CD4-positive, alpha-beta memory T cell (primary cell): ENCODE measurements at regions not wholly inside any gene's neighbourhood (a gene's known extent, or its start where the extent isn't known, plus 50 kb on each side); places are given as distances from the start of the nearest gene placed in this dataset.
A peak's percentile ranks its signal among the peaks of the same experiment; 100 is the strongest.

Source experiments
- CTCF ChIA-PET: fragments of 350-600 bp; sonication (Branson Sonifier 250); formaldehyde crosslinking; loops from one replicate; lab custom pipeline; 2021; ENCODE audit warnings: inconsistent platforms; ENCODE audit not compliant: partially characterized antibody; lab: Charles Lee
- POLR2A ChIA-PET: fragments of 350-600 bp; sonication (Branson Sonifier 250); formaldehyde crosslinking; loops from one replicate; lab custom pipeline; 2021; ENCODE audit not compliant: partially characterized antibody; lab: Charles Lee
- DNase-seq, 5 donors: peaks; one replicate each; pipeline versions ENCODE4 v3.0.0 to v3.0.0-alpha.2; 2020 to 2022; ENCODE audit warnings: mixed read lengths in 1 of 5
- H3K27ac ChIP-seq: one replicate; pipeline ENCODE4 v1.7.0; 2013; ENCODE audit warnings: low read depth, low read length
- H3K27me3 ChIP-seq: 2 replicates; pipeline ENCODE4 v1.7.0; 2013; ENCODE audit warnings: mild to moderate bottlenecking, low read length, moderate library complexity; ENCODE audit not compliant: insufficient read depth
- H3K36me3 ChIP-seq: 2 replicates; pipeline ENCODE4 v1.7.0; 2013; ENCODE audit warnings: mild to moderate bottlenecking, low read length, moderate library complexity; ENCODE audit not compliant: insufficient read depth
- H3K4me1 ChIP-seq: 2 replicates; pipeline ENCODE4 v1.7.0; 2013; ENCODE audit warnings: mild to moderate bottlenecking, low read length, moderate library complexity; ENCODE audit not compliant: insufficient read depth
- H3K4me3 ChIP-seq, 2 donors: one replicate each; pipeline ENCODE4 v1.7.0; 2013; ENCODE audit warnings: low read length in 2 of 2, mild to moderate bottlenecking in 1 of 2
- H3K9me3 ChIP-seq, 2 donors: one replicate each; pipeline ENCODE4 v1.7.0; 2013; ENCODE audit warnings: low read length in 2 of 2, control low read depth in 1 of 2; ENCODE audit not compliant: control insufficient read depth in 1 of 2
- H3K27ac Mint-ChIP-seq, 7 donors: one replicate each; pipeline ENCODE4 v1.8.0; 2020 to 2021; ENCODE audit warnings: mixed read lengths in 7 of 7, mild to moderate bottlenecking in 6 of 7, inconsistent platforms in 3 of 7, moderate library complexity in 3 of 7
- H3K27me3 Mint-ChIP-seq, 2 donors: one replicate each; pipeline ENCODE4 v1.8.0; 2020 to 2021; ENCODE audit warnings: mixed read lengths in 2 of 2
- H3K36me3 Mint-ChIP-seq, 2 donors: one replicate each; pipeline ENCODE4 v1.8.0; 2020 to 2021; ENCODE audit warnings: mixed read lengths in 2 of 2, inconsistent platforms in 1 of 2, mild to moderate bottlenecking in 1 of 2
- H3K4me1 Mint-ChIP-seq, 4 donors: one replicate each; pipeline ENCODE4 v1.8.0; 2020 to 2021; ENCODE audit warnings: mixed read lengths in 4 of 4, mild to moderate bottlenecking in 1 of 4
- H3K4me3 Mint-ChIP-seq, 8 donors: one replicate each; pipeline ENCODE4 v1.8.0; 2020 to 2021; ENCODE audit warnings: mixed read lengths in 8 of 8, mild to moderate bottlenecking in 7 of 8, moderate library complexity in 6 of 8, inconsistent platforms in 3 of 8
- H3K9me3 Mint-ChIP-seq, 8 donors: one replicate each; pipeline ENCODE4 v1.8.0; 2020 to 2021; ENCODE audit warnings: mixed read lengths in 8 of 8, mild to moderate bottlenecking in 5 of 8, inconsistent platforms in 3 of 8, moderate library complexity in 1 of 8
- intact Hi-C: fragments of 100-400 bp; cut with micrococcal nuclease; formaldehyde crosslinking; loops from one replicate; pipeline ENCODE4 v1.15.1; 2023

DNA sequence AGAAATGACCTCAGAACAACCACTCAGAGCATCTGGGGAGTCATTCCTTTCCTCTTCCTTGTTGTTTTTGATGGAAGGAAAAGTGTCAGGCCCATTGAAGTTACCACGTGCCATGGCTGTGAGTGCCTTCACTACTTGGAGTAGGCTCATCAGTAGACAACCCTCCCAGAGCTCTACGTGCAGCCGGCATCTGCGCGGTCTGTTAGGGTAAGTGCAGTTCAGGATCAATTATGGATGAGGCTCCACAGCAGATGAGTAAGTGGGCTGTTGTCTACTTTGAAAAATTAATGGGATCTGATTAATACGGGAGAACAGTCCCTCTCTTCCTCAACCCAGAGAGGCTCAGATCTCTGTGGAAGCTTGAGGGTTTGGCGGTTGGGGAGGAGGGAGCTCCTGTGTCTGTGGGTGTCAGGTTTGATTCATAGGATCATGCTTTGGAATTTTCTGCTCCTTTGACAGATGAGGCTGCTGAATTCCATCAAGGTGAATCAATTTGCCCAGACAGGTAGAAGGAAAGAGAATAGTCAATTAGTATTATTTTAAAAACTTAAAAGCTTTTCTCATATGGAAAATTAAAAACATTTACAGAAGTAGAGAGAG lies 93.8 kb upstream of the TOX2 start:
- no peak for DNase-seq
- H3K9me3 Mint-ChIP-seq = peaks cover 0 to 6% (median 0%) of the 10 kb centered on the region in 8 donors
- peak overlapping the region in 1 of 7 donors; percentile 16 for H3K27ac Mint-ChIP-seq
- H3K27me3 Mint-ChIP-seq = peaks cover 0 to 5% of the 10 kb centered on the region in 2 donors
- Histone ChIP-seq H3K4me1 (no peaks in the 10 kb centered on the region), H3K36me3 (no peaks in the 10 kb centered on the region), H3K27ac (no peak overlapping the region), H3K9me3 (no peaks in the 10 kb centered on the region), H3K4me3 (no peak overlapping the region), H3K27me3 (no peaks in the 10 kb centered on the region)
- H3K4me3 Mint-ChIP-seq = no peak overlapping the region
- peaks cover 0 to 6% (median 3%) of the 10 kb centered on the region in 4 donors for H3K4me1 Mint-ChIP-seq
- intact Hi-C loops = no loop called here
- H3K36me3 Mint-ChIP-seq = no peaks in the 10 kb centered on the region
- ChIA-PET POLR2A (no interaction called here), CTCF (no interaction called here)

DNA sequence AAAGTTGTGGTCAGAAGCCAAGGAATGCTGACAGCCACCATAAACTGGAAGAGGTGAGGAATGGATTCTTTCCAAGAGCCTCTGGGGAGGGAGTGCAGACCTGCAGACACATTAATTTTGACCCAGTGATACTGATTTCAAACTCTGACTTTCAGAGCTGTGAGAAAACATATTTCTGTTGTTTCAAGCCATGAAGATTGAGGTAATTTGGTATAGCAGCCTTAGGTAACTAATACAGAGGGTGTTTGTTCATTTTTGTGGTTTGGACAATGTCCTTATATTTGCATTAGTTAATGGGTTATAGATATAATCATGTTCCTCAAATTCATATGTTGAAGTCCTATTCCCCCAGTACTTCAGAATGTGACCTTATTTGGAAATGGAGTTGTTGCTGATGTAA lies 85.4 kb upstream of the GTSF1L start:
- no peak overlapping the region for H3K27ac ChIP-seq
- ChIA-PET CTCF (no interaction called here), POLR2A (no interaction called here)
- H3K4me3 Mint-ChIP-seq = no peak overlapping the region
- H3K27me3 ChIP-seq = no peaks in the 10 kb centered on the region
- H3K36me3 Mint-ChIP-seq = peaks cover 1 to 2% of the 10 kb centered on the region in 2 donors
- peaks cover 0 to 39% (median 32%) of the 10 kb centered on the region in 8 donors for H3K9me3 Mint-ChIP-seq
- H3K27me3 Mint-ChIP-seq = peaks cover 4 to 5% of the 10 kb centered on the region in 2 donors
- H3K4me3 ChIP-seq = no peak overlapping the region
- H3K4me1 ChIP-seq = no peaks in the 10 kb centered on the region
- intact Hi-C loops = no loop called here
- no peaks in the 10 kb centered on the region for H3K9me3 ChIP-seq
- H3K4me1 Mint-ChIP-seq = no peaks in the 10 kb centered on the region
- no peak for DNase-seq
- no peak overlapping the region for H3K27ac Mint-ChIP-seq
- no peaks in the 10 kb centered on the region for H3K36me3 ChIP-seq

DNA sequence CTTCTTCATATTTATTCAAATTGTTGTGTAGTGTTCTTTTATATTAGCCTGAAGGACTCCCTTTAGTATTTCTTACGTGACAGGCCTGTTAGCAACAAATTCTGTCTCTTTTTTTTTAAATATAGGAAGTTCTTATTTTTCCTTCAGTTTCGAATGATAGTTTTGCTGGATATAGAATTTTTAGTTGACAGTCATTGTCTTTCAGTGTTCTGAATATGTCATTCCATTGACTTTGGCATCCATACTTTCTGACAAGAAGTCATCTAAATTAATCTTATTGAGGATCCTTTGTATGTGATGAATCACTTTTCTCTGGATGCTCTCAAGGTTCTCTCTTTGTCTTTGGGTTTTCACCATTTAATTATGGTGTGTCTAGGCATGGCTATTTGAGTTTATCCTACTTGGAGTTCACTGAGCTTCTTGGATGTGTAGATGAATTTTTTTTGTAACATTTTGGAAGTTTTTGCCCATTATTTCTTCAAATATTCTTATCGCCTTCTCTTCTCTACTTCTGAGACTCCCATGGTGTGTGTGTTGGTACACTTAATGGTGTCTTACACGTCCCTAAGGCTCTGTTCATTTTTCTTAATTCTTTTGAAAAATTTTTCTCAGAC lies 82.5 kb upstream of the GTSF1L start:
- Histone ChIP-seq H3K27ac (no peak overlapping the region), H3K9me3 (no peaks in the 10 kb centered on the region), H3K4me3 (no peak overlapping the region), H3K4me1 (no peaks in the 10 kb centered on the region), H3K27me3 (no peaks in the 10 kb centered on the region), H3K36me3 (no peaks in the 10 kb centered on the region)
- no peak overlapping the region for H3K27ac Mint-ChIP-seq
- H3K36me3 Mint-ChIP-seq = peaks cover 1 to 4% of the 10 kb centered on the region in 2 donors
- intact Hi-C loops = no loop called here
- peaks cover 2 to 57% (median 40%) of the 10 kb centered on the region in 8 donors for H3K9me3 Mint-ChIP-seq
- CTCF ChIA-PET = no interaction called here
- POLR2A ChIA-PET = no interaction called here
- no peaks in the 10 kb centered on the region for H3K4me1 Mint-ChIP-seq
- H3K4me3 Mint-ChIP-seq = no peak overlapping the region
- H3K27me3 Mint-ChIP-seq = peaks cover 6 to 7% of the 10 kb centered on the region in 2 donors
- no peak for DNase-seq

DNA sequence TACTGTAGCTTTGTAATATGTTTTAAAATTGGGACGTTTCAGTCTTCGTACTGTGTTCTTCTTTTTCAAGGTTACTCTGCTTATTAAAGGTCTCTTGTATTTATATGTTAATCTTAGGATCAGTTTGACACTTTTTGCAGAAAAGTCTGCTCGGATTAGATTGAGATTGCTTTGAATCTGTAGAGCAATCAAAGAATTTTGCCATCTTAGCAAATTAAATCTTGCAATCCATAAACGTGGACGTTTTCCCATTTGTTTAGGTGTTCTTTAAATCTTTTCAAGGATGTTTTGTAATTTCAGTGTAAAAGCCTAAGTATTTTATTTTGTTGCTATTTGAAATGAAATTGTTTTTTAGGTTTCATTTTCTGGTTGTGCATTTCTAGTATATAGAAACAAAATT lies 78.0 kb upstream of the GTSF1L start:
- Histone ChIP-seq H3K36me3 (no peaks in the 10 kb centered on the region), H3K27me3 (no peaks in the 10 kb centered on the region), H3K4me1 (peaks cover 5% of the 10 kb centered on the region), H3K4me3 (no peak overlapping the region), H3K9me3 (no peaks in the 10 kb centered on the region), H3K27ac (no peak overlapping the region)
- Mint-ChIP-seq H3K27ac (no peak overlapping the region), H3K27me3 (peaks cover 2 to 4% of the 10 kb centered on the region in 2 donors), H3K4me1 (peaks cover 0 to 5% (median 3%) of the 10 kb centered on the region in 4 donors), H3K36me3 (peaks cover 1 to 4% of the 10 kb centered on the region in 2 donors), H3K9me3 (peaks cover 2 to 45% (median 27%) of the 10 kb centered on the region in 8 donors), H3K4me3 (no peak overlapping the region)
- no peak for DNase-seq
- CTCF ChIA-PET = no interaction called here
- intact Hi-C loops = no loop called here
- POLR2A ChIA-PET = no interaction called here

DNA sequence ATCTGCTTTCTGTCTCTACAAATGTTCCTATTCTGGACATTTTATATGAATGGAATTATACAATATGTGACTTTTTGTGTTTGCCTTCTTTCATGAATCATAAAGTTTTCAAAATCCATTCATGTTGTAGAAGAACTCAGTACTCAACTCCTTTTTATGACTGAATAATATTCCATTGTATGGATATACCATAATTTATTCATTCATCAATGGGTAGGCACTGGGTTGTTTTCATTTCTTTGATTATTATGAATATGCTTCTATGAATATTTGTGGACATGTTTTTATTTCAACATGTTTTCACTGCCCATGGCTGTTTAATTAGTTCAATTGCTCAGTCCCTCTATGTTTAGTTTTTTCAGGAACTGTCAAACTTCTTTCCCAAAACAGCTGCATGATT lies 76.5 kb upstream of the GTSF1L start:
- Mint-ChIP-seq H3K9me3 (peaks cover 2 to 32% (median 17%) of the 10 kb centered on the region in 8 donors), H3K27ac (no peak overlapping the region), H3K27me3 (peaks cover 2 to 7% of the 10 kb centered on the region in 2 donors), H3K4me3 (no peak overlapping the region), H3K36me3 (peaks cover 1 to 4% of the 10 kb centered on the region in 2 donors), H3K4me1 (peaks cover 3 to 15% (median 8%) of the 10 kb centered on the region in 4 donors)
- Histone ChIP-seq H3K27me3 (no peaks in the 10 kb centered on the region), H3K4me3 (no peak overlapping the region), H3K27ac (no peak overlapping the region), H3K9me3 (no peaks in the 10 kb centered on the region), H3K4me1 (peaks cover 8% of the 10 kb centered on the region), H3K36me3 (no peaks in the 10 kb centered on the region)
- ChIA-PET CTCF (no interaction called here), POLR2A (no interaction called here)
- DNase-seq = no peak
- intact Hi-C loops = no loop called here

DNA sequence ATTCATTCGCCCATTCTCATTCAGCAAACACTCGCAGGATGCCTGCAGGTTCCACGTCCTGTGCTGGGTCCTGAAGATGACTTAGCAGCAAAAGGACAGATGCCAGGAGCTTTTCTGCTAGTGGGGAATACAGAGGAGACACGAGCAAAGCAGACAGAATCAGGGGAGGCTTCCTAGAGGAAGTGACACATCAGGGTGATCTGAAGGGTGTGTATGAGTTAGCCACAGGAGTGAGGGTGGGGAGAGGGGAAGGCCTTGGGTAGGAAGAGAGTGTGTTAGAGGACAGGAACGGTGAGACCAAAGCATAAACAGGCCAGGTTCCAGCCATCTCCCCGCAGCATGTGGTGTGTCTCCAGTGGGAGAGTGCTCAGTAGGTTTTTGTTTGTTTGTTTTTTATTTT lies 73.4 kb upstream of the GTSF1L start:
- intact Hi-C loops = no loop called here
- H3K4me3 ChIP-seq = no peak overlapping the region
- Mint-ChIP-seq H3K4me3 (no peak overlapping the region), H3K4me1 (peaks cover 3 to 15% (median 8%) of the 10 kb centered on the region in 4 donors), H3K27ac (no peak overlapping the region), H3K36me3 (no peaks in the 10 kb centered on the region), H3K27me3 (peaks cover 0 to 7% of the 10 kb centered on the region in 2 donors), H3K9me3 (peaks cover 2 to 18% (median 8%) of the 10 kb centered on the region in 8 donors)
- H3K4me1 ChIP-seq = peaks cover 8% of the 10 kb centered on the region
- CTCF ChIA-PET = no interaction called here
- H3K36me3 ChIP-seq = no peaks in the 10 kb centered on the region
- POLR2A ChIA-PET = no interaction called here
- DNase-seq = no peak
- no peak overlapping the region for H3K27ac ChIP-seq
- no peaks in the 10 kb centered on the region for H3K9me3 ChIP-seq
- H3K27me3 ChIP-seq = no peaks in the 10 kb centered on the region

DNA sequence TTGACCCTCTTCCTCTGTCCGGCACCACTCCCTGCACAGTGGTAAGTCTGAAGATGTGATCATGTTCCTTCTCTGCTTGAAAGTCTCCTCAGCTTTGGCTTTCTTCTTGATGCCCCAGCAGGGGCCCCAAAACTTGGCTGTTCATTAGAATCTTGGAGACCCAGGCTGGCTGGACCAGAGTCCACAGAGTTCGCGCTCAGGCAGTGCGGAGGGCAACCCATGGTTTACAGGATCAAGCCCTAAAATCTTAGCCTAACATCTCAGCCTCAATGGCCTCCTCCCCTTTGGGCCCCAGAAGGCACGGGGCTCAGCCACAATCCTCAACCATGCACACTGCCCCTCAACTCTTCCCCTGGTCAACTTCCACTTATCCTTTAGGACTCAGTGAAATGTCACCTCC lies 72.9 kb upstream of the GTSF1L start:
- CTCF ChIA-PET = no interaction called here
- intact Hi-C loops = no loop called here
- H3K27me3 Mint-ChIP-seq = peaks cover 0 to 7% of the 10 kb centered on the region in 2 donors

More for the DNA sequence above, 72.9 kb upstream of the GTSF1L start:
- Mint-ChIP-seq H3K4me1 (peaks cover 3 to 15% (median 8%) of the 10 kb centered on the region in 4 donors), H3K27ac (peak overlapping the region in 1 of 7 donors; percentile 37), H3K4me3 (no peak overlapping the region), H3K36me3 (no peaks in the 10 kb centered on the region), H3K9me3 (peaks cover 2 to 17% (median 7%) of the 10 kb centered on the region in 8 donors)
- Histone ChIP-seq H3K4me1 (peaks cover 8% of the 10 kb centered on the region), H3K27me3 (no peaks in the 10 kb centered on the region), H3K36me3 (no peaks in the 10 kb centered on the region), H3K9me3 (no peaks in the 10 kb centered on the region), H3K27ac (no peak overlapping the region), H3K4me3 (no peak overlapping the region)
- POLR2A ChIA-PET = no interaction called here
- DNase-seq = no peak
